ENCODE measurements at regions not wholly inside any gene's neighbourhood (a gene's known extent, or its start where the extent isn't known, plus 50 kb on each side); places are given as distances from the start of the nearest gene placed in this dataset.

- Mint-ChIP-seq H3K27ac (no peak overlapping the region), H3K27me3 (no peaks in the 10 kb centered on the region), H3K4me1 (ENCODE audit: low read depth) (peaks cover 3% of the 10 kb centered on the region), H3K36me3 (ENCODE audit: low read depth) (no peaks in the 10 kb centered on the region), H3K4me3 (no peak overlapping the region), H3K9me3 (peaks cover 12% of the 10 kb centered on the region)
- intact Hi-C loops (cut with micrococcal nuclease) = no loop called here
Observed at GRCh38 chr7:84821671-84822534, 365.0 kb downstream of the SEMA3D start.

DNA sequence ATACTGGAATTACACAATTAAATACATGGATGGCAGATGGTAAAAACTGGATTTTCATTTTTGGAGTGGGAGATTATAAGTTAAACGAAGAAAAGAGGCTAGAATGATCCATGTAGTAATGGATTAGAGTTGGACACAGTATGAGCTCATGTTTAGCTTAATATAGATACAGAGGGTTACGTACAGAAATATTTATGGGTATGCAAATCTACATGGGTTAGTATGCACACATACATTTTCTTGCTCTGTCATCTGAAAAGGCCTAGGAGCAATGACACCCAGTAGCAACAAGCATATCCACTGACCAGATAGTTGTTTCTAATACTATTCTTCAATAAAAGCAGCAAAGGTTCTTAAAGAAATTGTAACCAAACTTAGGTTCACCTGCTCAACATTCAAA is 366.4 kb downstream of the SEMA3D start:
- no peak overlapping the region for H3K27ac Mint-ChIP-seq
- no peaks in the 10 kb centered on the region for H3K27me3 Mint-ChIP-seq
- no peaks in the 10 kb centered on the region for H3K36me3 Mint-ChIP-seq (ENCODE audit: low read depth)
- peaks cover 12% of the 10 kb centered on the region for H3K9me3 Mint-ChIP-seq
- no peaks in the 10 kb centered on the region for H3K4me1 Mint-ChIP-seq (ENCODE audit: low read depth)
- intact Hi-C loops (cut with micrococcal nuclease) = no loop called here
- H3K4me3 Mint-ChIP-seq = no peak overlapping the region

GRCh38 chr7:84817016-84817415 is 369.8 kb downstream of the SEMA3D start:
- H3K27ac Mint-ChIP-seq = no peak overlapping the region
- intact Hi-C loops (cut with micrococcal nuclease) = no loop called here
- H3K9me3 Mint-ChIP-seq = no peaks in the 10 kb centered on the region
- no peaks in the 10 kb centered on the region for H3K36me3 Mint-ChIP-seq (ENCODE audit: low read depth)
- H3K27me3 Mint-ChIP-seq = no peaks in the 10 kb centered on the region
- no peak overlapping the region for H3K4me3 Mint-ChIP-seq
- H3K4me1 Mint-ChIP-seq (ENCODE audit: low read depth) = no peaks in the 10 kb centered on the region

DNA sequence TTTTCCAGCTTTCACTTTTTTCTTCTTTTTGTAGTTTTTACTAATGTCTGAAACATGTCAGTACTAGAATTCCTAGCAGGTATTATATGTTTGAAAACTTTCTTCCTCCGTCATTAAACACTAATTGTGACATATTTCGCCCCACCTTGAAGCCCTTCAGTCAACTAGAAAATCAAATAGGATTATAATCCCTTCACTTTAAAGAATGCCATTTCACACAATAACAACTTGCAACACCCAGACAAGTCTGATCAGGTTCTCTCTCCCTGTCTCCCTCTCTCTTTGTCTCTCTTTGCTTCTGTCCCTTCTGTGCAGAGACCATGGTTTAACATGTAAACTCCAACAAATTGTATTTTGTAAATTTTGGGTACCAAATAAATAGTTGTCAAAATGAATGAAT is 373.5 kb downstream of the SEMA3D start:
- H3K36me3 Mint-ChIP-seq (ENCODE audit: low read depth) = no peaks in the 10 kb centered on the region
- H3K4me3 Mint-ChIP-seq = no peak overlapping the region
- peaks cover 1% of the 10 kb centered on the region for H3K9me3 Mint-ChIP-seq
- no peaks in the 10 kb centered on the region for H3K27me3 Mint-ChIP-seq
- intact Hi-C loops (cut with micrococcal nuclease) = no loop called here
- no peak overlapping the region for H3K27ac Mint-ChIP-seq
- no peaks in the 10 kb centered on the region for H3K4me1 Mint-ChIP-seq (ENCODE audit: low read depth)

GRCh38 chr7:84812021-84812420 is 374.8 kb downstream of the SEMA3D start:
- Mint-ChIP-seq H3K9me3 (peaks cover 15% of the 10 kb centered on the region), H3K4me1 (ENCODE audit: low read depth) (no peaks in the 10 kb centered on the region), H3K27ac (no peak overlapping the region), H3K36me3 (ENCODE audit: low read depth) (no peaks in the 10 kb centered on the region), H3K27me3 (no peaks in the 10 kb centered on the region), H3K4me3 (no peak overlapping the region)
- intact Hi-C loops (cut with micrococcal nuclease) = no loop called here

DNA sequence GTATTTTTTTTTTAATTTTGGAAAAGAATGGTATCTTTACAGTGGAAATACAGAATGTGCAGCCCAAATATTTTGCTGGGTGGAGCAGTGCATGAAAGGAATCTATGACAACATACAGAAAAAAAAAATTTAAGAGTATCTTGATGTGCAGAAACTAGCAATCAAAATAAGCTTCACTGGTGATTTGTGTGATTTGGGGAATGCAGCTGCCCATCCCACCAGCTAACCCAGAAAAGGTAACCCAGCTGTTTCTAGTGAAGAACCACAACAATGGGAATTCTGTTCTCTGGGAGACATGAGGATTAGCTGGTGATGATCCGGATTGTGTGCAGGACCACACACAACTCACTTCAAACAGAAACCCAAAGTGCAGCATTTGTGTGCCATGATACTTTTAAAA is 375.5 kb downstream of the SEMA3D start:
- no peak overlapping the region for H3K27ac Mint-ChIP-seq
- intact Hi-C loops (cut with micrococcal nuclease) = no loop called here
- no peaks in the 10 kb centered on the region for H3K36me3 Mint-ChIP-seq (ENCODE audit: low read depth)
- H3K4me1 Mint-ChIP-seq (ENCODE audit: low read depth) = no peaks in the 10 kb centered on the region
- no peaks in the 10 kb centered on the region for H3K27me3 Mint-ChIP-seq
- H3K9me3 Mint-ChIP-seq = peaks cover 18% of the 10 kb centered on the region
- no peak overlapping the region for H3K4me3 Mint-ChIP-seq

- H3K27me3 Mint-ChIP-seq = no peaks in the 10 kb centered on the region
- H3K9me3 Mint-ChIP-seq = peaks cover 18% of the 10 kb centered on the region
- H3K27ac Mint-ChIP-seq = no peak overlapping the region
- no peaks in the 10 kb centered on the region for H3K4me1 Mint-ChIP-seq (ENCODE audit: low read depth)
- intact Hi-C loops (cut with micrococcal nuclease) = no loop called here
- H3K4me3 Mint-ChIP-seq = no peak overlapping the region
- no peaks in the 10 kb centered on the region for H3K36me3 Mint-ChIP-seq (ENCODE audit: low read depth)
Observed at GRCh38 chr7:84809877-84810276, 377.0 kb downstream of the SEMA3D start.

DNA sequence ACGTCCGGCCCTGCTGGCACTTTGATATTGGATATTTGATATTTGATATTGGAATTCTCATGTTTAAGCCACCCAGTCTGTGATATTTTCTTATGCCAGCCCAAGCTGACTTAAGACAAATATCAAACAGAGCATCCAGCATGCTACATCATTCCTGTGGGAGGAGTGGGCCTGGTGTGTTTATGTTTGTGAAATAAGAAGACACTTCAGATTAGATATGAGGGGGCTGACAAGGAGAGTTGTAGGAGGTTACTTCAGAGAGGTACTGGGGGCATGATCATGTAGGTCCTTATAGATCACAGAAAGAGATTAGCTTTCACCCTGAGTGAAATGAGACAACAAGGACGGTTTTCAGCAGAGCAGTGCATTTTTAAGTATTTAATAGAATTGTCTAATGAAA is 382.9 kb downstream of the SEMA3D start:
- intact Hi-C loops (cut with micrococcal nuclease) = no loop called here
- Mint-ChIP-seq H3K36me3 (ENCODE audit: low read depth) (no peaks in the 10 kb centered on the region), H3K27ac (no peak overlapping the region), H3K4me3 (no peak overlapping the region), H3K4me1 (ENCODE audit: low read depth) (no peaks in the 10 kb centered on the region), H3K27me3 (no peaks in the 10 kb centered on the region), H3K9me3 (peaks cover 25% of the 10 kb centered on the region)

DNA sequence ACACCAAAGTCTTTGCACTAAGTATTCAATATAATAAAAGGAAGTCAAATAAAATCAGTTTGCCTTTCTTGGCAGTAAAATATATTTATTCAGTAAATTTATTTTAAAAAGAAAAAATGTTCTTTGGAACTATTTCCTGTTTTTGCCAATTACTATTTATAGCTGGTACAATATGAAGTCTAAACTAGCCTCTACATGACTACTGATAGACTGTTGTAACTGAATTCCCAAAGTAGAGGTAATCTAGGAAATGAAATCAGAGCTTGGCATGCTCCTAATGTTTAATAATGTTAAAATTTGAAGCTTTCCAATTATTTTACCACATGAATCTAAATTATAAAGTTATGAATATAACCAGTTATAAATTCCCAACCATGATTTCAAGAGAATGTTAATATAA is 385.5 kb downstream of the SEMA3D start:
- H3K27me3 Mint-ChIP-seq = no peaks in the 10 kb centered on the region
- peaks cover 25% of the 10 kb centered on the region for H3K9me3 Mint-ChIP-seq
- no peaks in the 10 kb centered on the region for H3K4me1 Mint-ChIP-seq (ENCODE audit: low read depth)
- intact Hi-C loops (cut with micrococcal nuclease) = no loop called here
- H3K36me3 Mint-ChIP-seq (ENCODE audit: low read depth) = no peaks in the 10 kb centered on the region
- no peak overlapping the region for H3K4me3 Mint-ChIP-seq
- no peak overlapping the region for H3K27ac Mint-ChIP-seq

GRCh38 chr7:84800846-84801245 is 386.0 kb downstream of the SEMA3D start:
- H3K27me3 Mint-ChIP-seq = no peaks in the 10 kb centered on the region
- H3K27ac Mint-ChIP-seq = no peak overlapping the region
- no peaks in the 10 kb centered on the region for H3K36me3 Mint-ChIP-seq (ENCODE audit: low read depth)
- intact Hi-C loops (cut with micrococcal nuclease) = no loop called here
- no peaks in the 10 kb centered on the region for H3K4me1 Mint-ChIP-seq (ENCODE audit: low read depth)
- H3K4me3 Mint-ChIP-seq = no peak overlapping the region
- peaks cover 30% of the 10 kb centered on the region for H3K9me3 Mint-ChIP-seq

DNA sequence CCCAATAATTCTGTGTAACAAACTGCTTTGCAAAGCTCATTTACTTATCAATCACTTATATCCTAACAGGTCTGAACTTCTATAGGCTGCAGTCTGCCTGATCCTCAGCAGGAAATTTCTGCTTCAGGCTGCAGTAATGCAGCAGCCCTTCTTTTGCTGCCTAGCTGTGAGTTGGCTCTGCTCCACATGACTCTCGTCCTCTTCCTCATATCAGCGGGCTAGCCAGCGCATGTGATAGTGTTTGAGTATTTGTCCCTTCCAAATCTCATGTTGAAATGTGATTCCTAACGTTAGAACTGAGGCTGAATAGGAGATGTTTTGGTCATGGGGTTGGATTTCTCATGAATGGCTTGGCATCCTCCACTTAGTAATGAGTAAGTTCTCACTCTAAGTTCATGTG is 387.8 kb downstream of the SEMA3D start:
- H3K4me3 Mint-ChIP-seq = no peak overlapping the region
- intact Hi-C loops (cut with micrococcal nuclease) = no loop called here
- no peaks in the 10 kb centered on the region for H3K4me1 Mint-ChIP-seq (ENCODE audit: low read depth)
- no peaks in the 10 kb centered on the region for H3K36me3 Mint-ChIP-seq (ENCODE audit: low read depth)
- no peak overlapping the region for H3K27ac Mint-ChIP-seq
- H3K9me3 Mint-ChIP-seq = peaks cover 30% of the 10 kb centered on the region
- no peaks in the 10 kb centered on the region for H3K27me3 Mint-ChIP-seq

DNA sequence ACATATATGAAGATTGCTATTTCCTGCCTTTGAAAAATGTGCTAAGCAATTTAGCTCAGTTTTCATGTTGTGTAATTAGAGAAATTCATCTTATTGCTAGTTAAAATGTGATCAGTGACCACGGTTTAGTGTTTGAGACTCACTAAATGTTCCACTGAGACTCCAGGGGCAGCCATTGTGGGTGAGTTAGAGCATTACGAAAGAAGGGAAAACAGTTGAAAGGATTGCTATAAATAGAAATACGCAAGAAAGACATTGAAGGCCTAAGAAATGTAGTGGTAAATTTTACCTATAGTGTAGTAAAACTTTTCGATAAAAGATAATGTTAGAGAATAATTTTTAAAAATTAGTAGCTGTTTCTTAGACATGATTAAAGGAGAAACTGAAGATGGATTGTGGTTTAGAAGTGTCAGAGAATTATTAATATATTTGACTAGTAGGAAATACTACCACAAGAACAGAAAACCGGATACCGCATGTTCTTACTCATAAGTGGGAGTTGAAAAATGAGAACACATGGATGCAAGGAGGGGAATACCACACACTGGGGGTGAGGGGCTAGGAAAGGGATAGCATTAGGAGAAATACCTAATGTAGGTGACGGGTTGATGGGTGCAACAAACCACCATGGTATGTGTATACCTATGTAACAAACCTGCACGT is 394.5 kb downstream of the SEMA3D start:
- Mint-ChIP-seq H3K9me3 (peaks cover 14% of the 10 kb centered on the region), H3K36me3 (ENCODE audit: low read depth) (no peaks in the 10 kb centered on the region), H3K27ac (no peak overlapping the region), H3K4me3 (no peak overlapping the region), H3K27me3 (no peaks in the 10 kb centered on the region), H3K4me1 (ENCODE audit: low read depth) (peaks cover 7% of the 10 kb centered on the region)
- intact Hi-C loops (cut with micrococcal nuclease) = no loop called here

DNA sequence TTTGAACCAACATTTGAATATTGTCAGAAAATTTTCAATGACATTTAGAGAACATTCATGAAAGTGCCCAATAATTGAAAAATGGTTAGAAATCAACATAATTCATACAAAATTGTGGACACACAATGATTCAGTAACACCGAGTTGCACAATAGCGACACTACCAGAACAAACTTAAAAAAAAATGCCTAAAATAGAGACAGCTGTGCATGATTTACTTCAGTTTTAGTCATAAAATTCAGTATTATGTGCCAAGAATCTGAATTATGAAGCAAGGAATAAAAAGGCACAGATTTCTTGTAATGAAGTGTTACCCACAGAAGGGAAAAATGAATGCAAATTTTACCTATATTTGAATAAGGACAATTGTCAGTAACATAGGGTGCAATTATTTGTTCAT is 396.0 kb downstream of the SEMA3D start:
- Mint-ChIP-seq H3K4me1 (ENCODE audit: low read depth) (peaks cover 7% of the 10 kb centered on the region), H3K4me3 (no peak overlapping the region), H3K27ac (no peak overlapping the region), H3K9me3 (peaks cover under 1% of the 10 kb centered on the region), H3K27me3 (no peaks in the 10 kb centered on the region), H3K36me3 (ENCODE audit: low read depth) (no peaks in the 10 kb centered on the region)
- intact Hi-C loops (cut with micrococcal nuclease) = no loop called here

- intact Hi-C loops (cut with micrococcal nuclease) = no loop called here
- Mint-ChIP-seq H3K4me3 (no peak overlapping the region), H3K27me3 (no peaks in the 10 kb centered on the region), H3K9me3 (no peaks in the 10 kb centered on the region), H3K4me1 (ENCODE audit: low read depth) (no peaks in the 10 kb centered on the region), H3K27ac (no peak overlapping the region), H3K36me3 (ENCODE audit: low read depth) (no peaks in the 10 kb centered on the region)
Observed at GRCh38 chr7:84786073-84786472, 400.8 kb downstream of the SEMA3D start.

GRCh38 chr7:84784450-84784849 is 402.4 kb downstream of the SEMA3D start:
- H3K36me3 Mint-ChIP-seq (ENCODE audit: low read depth) = no peaks in the 10 kb centered on the region
- no peaks in the 10 kb centered on the region for H3K4me1 Mint-ChIP-seq (ENCODE audit: low read depth)
- no peaks in the 10 kb centered on the region for H3K27me3 Mint-ChIP-seq
- no peak overlapping the region for H3K4me3 Mint-ChIP-seq
- H3K9me3 Mint-ChIP-seq = no peaks in the 10 kb centered on the region
- H3K27ac Mint-ChIP-seq = no peak overlapping the region
- intact Hi-C loops (cut with micrococcal nuclease) = no loop called here

All from dendritic cell treated with granulocyte-macrophage colony-stimulating factor and Interleukin-4, amounts not matched to agents 40 ng/mL and 50 ng/mL, for 4 days (primary cell).